HEK293 (cell line): ENCODE measurements at regions not wholly inside any gene's neighbourhood (a gene's known extent, or its start where the extent isn't known, plus 50 kb on each side); places are given as distances from the start of the nearest gene placed in this dataset.

Experiments
- CTCF ChIA-PET: fragments of 350-600 bp; formaldehyde crosslinking; extraction: SDS; loops from one replicate; lab custom pipeline; 2021; ENCODE audit warnings: antibody characterized with exemption; lab: Yijun Ruan, JAX
- POLR2A ChIA-PET: fragments of 300-600 bp; formaldehyde crosslinking; extraction: SDS; loops from one replicate; lab custom pipeline; 2020; ENCODE audit warnings: antibody characterized with exemption, inconsistent platforms; lab: Yijun Ruan, JAX
- H3K27ac ChIP-seq: fragments of 200-500 bp; sonication (Bioruptor generic); 2 replicates; pipeline ENCODE4 v1.5.1; 2014; ENCODE audit warnings: low read depth, low read length, control low read depth, inconsistent platforms; ENCODE audit errors: extremely low read depth
- H3K36me3 ChIP-seq, 2 experiments: fragments of 200-500 bp in 1 of 2; sonication (Bioruptor generic) in 1 of 2; 1 replicate in 1 of 2; 2 replicates in 1 of 2; pipeline ENCODE4 v1.5.1; 2014 to 2017; ENCODE audit warnings: inconsistent platforms in 2 of 2, low read length in 2 of 2; ENCODE audit not compliant: control insufficient read depth in 2 of 2, insufficient read depth in 1 of 2
- H3K4me1 ChIP-seq: fragments of 200-500 bp; sonication (Bioruptor generic); 2 replicates; pipeline ENCODE4 v1.5.1; 2014; ENCODE audit warnings: mild to moderate bottlenecking, low read length, inconsistent platforms; ENCODE audit not compliant: control insufficient read depth, insufficient read depth
- H3K4me3 ChIP-seq: 2 replicates; pipeline ENCODE4 v1.5.1; 2011; ENCODE audit warnings: low read depth, mild to moderate bottlenecking, control low read depth, low read length, moderate library complexity
- H3K9me3 ChIP-seq: fragments of 200-500 bp; sonication (Bioruptor generic); 2 replicates; pipeline ENCODE4 v1.5.1; 2014; ENCODE audit warnings: low read depth, low read length, inconsistent platforms; ENCODE audit not compliant: control insufficient read depth, insufficient read depth
- BCL11A ChIP-seq: fragments of 450-650 bp; formaldehyde crosslinking; IDR thresholded peaks from 2 replicates; pipeline ENCODE4 v1.5.1; 2016; ENCODE audit warnings: low read depth, missing biosample characterization, missing genetic modification characterization
- GLI2 ChIP-seq: fragments of 450-650 bp; formaldehyde crosslinking; IDR thresholded peaks from 2 replicates; pipeline ENCODE4; 2017; ENCODE audit warnings: missing biosample characterization, missing genetic modification characterization, low read depth, borderline replicate concordance
- SCRT2 ChIP-seq: fragments of 450-650 bp; formaldehyde crosslinking; IDR thresholded peaks from 2 replicates; pipeline ENCODE4 v1.5.1; 2016; ENCODE audit warnings: missing biosample characterization, missing genetic modification characterization
- ZBTB7A ChIP-seq: fragments of 450-650 bp; formaldehyde crosslinking; IDR thresholded peaks from 2 replicates; pipeline ENCODE4 v1.5.1; 2016; ENCODE audit warnings: low read depth, missing biosample characterization, missing genetic modification characterization
- ZBTB8A ChIP-seq: fragments of 450-650 bp; formaldehyde crosslinking; IDR thresholded peaks from 2 replicates; pipeline ENCODE4 v1.5.1; 2016; ENCODE audit warnings: missing biosample characterization, missing genetic modification characterization
- ZNF133 ChIP-seq: fragments of 450-650 bp; formaldehyde crosslinking; IDR thresholded peaks from 2 replicates; pipeline ENCODE4 v1.5.1; 2016; ENCODE audit warnings: missing biosample characterization, missing genetic modification characterization
- ZNF169 ChIP-seq: fragments of 450-650 bp; formaldehyde crosslinking; IDR thresholded peaks from 2 replicates; pipeline ENCODE4 v1.5.1; 2016; ENCODE audit warnings: missing biosample characterization, missing genetic modification characterization
- ZNF19 ChIP-seq: fragments of 450-650 bp; formaldehyde crosslinking; IDR thresholded peaks from 2 replicates; pipeline ENCODE4; 2016; ENCODE audit warnings: missing biosample characterization, missing genetic modification characterization, low read depth
- ZNF24 ChIP-seq: fragments of 450-650 bp; formaldehyde crosslinking; IDR thresholded peaks from 2 replicates; pipeline ENCODE4 v1.5.1; 2016; ENCODE audit warnings: missing biosample characterization, missing genetic modification characterization
- ZNF37A ChIP-seq: fragments of 450-650 bp; IDR thresholded peaks from 2 replicates; pipeline ENCODE4 v1.5.1; 2018; ENCODE audit warnings: missing biosample characterization, missing genetic modification characterization
- ZNF416 ChIP-seq: fragments of 450-650 bp; formaldehyde crosslinking; IDR thresholded peaks from 2 replicates; pipeline ENCODE4 v1.5.1; 2016; ENCODE audit warnings: missing biosample characterization, missing genetic modification characterization
- ZNF48 ChIP-seq: fragments of 450-650 bp; formaldehyde crosslinking; IDR thresholded peaks from 2 replicates; pipeline ENCODE4 v1.5.1; 2016; ENCODE audit warnings: missing biosample characterization, missing genetic modification characterization
- ZNF544 ChIP-seq: fragments of 450-650 bp; formaldehyde crosslinking; IDR thresholded peaks from 2 replicates; pipeline ENCODE4 v1.5.0; 2017; ENCODE audit warnings: missing biosample characterization, missing genetic modification characterization
- ZNF548 ChIP-seq: fragments of 450-650 bp; formaldehyde crosslinking; IDR thresholded peaks from 2 replicates; pipeline ENCODE4 v1.5.1; 2016; ENCODE audit warnings: missing biosample characterization, missing genetic modification characterization
- ZNF610 ChIP-seq: fragments of 450-650 bp; formaldehyde crosslinking; IDR thresholded peaks from 2 replicates; pipeline ENCODE4 v1.5.1; 2016; ENCODE audit warnings: missing biosample characterization, missing genetic modification characterization, borderline replicate concordance
- ZNF624 ChIP-seq: fragments of 450-650 bp; formaldehyde crosslinking; IDR thresholded peaks from 2 replicates; pipeline ENCODE4 v1.5.1; 2017; ENCODE audit warnings: missing biosample characterization, missing genetic modification characterization
- ZNF664 ChIP-seq: fragments of 450-650 bp; formaldehyde crosslinking; IDR thresholded peaks from 2 replicates; pipeline ENCODE4 v1.5.1; 2016; ENCODE audit warnings: missing biosample characterization, missing genetic modification characterization
- TF ChIP-seq, protein P1 (sequence below): fragments of 450-650 bp; formaldehyde crosslinking; IDR thresholded peaks from 2 replicates; pipeline ENCODE4 v1.5.1; 2016; ENCODE audit warnings: missing biosample characterization, missing genetic modification characterization
- TF ChIP-seq, protein P2 (sequence below): IDR thresholded peaks from 2 replicates; pipeline ENCODE4 v1.6.1; 2011; ENCODE audit warnings: mild to moderate bottlenecking, low read depth, low read length, borderline replicate concordance
- TF ChIP-seq, protein P3 (sequence below): fragments of 450-650 bp; formaldehyde crosslinking; IDR thresholded peaks from 2 replicates; pipeline ENCODE4 v1.5.1; 2016; ENCODE audit warnings: missing biosample characterization, missing genetic modification characterization
- TF ChIP-seq, protein P4 (sequence below): fragments of 450-650 bp; formaldehyde crosslinking; IDR thresholded peaks from 2 replicates; pipeline ENCODE4 v1.5.1; 2016; ENCODE audit warnings: missing biosample characterization, missing genetic modification characterization
- TF ChIP-seq, protein P5 (sequence below): fragments of 450-650 bp; formaldehyde crosslinking; IDR thresholded peaks from 2 replicates; pipeline ENCODE4 v1.5.1; 2016; ENCODE audit warnings: missing biosample characterization, missing genetic modification characterization, borderline replicate concordance

DNA sequence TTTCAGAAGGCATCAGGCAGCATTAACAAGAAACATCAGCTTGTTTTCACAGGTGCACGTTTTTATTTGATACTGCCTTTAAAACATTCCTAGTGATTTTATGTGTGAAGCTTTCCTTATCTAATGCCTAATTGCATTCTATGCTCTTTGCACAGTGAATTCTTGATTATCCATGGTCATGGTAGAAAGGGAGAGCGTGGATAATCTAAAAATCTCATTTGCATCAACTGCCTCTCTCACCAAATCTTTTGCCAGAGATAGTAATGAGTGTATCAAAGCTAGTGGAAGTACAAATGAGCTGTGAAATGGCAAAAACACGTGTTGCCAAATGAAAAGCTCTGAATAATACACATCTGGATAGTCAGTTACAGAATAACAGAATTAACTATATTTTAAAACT lies 170.5 kb downstream of the NAA11 start:
- Histone ChIP-seq H3K4me1 (no peaks in the 10 kb centered on the region), H3K27ac (no peak overlapping the region), H3K4me3 (no peak overlapping the region), H3K36me3 (no peaks in the 10 kb centered on the region), H3K9me3 (no peaks in the 10 kb centered on the region)
- CTCF ChIA-PET, result interaction anchor here (0.6 kb wide), 1 partner anchor 30 kb away, joined by 3 read pairs; no protein-coding TSS in a partner anchor
- POLR2A ChIA-PET, result no interaction called here
- TF ChIP-seq ZNF544 (tag by site-specific recombination), result no peak
- no peak for TF ChIP-seq ZBTB8A (tag by site-specific recombination)
- TF ChIP-seq ZNF169, result no peak
- no peak for TF ChIP-seq ZNF610
- TF ChIP-seq, protein P1, sequence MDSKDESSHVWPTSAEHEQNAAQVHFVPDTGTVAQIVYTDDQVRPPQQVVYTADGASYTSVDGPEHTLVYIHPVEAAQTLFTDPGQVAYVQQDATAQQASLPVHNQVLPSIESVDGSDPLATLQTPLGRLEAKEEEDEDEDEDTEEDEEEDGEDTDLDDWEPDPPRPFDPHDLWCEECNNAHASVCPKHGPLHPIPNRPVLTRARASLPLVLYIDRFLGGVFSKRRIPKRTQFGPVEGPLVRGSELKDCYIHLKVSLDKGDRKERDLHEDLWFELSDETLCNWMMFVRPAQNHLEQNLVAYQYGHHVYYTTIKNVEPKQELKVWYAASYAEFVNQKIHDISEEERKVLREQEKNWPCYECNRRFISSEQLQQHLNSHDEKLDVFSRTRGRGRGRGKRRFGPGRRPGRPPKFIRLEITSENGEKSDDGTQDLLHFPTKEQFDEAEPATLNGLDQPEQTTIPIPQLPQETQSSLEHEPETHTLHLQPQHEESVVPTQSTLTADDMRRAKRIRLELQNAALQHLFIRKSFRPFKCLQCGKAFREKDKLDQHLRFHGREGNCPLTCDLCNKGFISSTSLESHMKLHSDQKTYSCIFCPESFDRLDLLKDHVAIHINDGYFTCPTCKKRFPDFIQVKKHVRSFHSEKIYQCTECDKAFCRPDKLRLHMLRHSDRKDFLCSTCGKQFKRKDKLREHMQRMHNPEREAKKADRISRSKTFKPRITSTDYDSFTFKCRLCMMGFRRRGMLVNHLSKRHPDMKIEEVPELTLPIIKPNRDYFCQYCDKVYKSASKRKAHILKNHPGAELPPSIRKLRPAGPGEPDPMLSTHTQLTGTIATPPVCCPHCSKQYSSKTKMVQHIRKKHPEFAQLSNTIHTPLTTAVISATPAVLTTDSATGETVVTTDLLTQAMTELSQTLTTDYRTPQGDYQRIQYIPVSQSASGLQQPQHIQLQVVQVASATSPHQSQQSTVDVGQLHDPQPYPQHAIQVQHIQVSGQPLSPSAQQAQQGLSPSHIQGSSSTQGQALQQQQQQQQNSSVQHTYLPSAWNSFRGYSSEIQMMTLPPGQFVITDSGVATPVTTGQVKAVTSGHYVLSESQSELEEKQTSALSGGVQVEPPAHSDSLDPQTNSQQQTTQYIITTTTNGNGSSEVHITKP (tag by site-specific recombination), result no peak
- TF ChIP-seq, protein P2, sequence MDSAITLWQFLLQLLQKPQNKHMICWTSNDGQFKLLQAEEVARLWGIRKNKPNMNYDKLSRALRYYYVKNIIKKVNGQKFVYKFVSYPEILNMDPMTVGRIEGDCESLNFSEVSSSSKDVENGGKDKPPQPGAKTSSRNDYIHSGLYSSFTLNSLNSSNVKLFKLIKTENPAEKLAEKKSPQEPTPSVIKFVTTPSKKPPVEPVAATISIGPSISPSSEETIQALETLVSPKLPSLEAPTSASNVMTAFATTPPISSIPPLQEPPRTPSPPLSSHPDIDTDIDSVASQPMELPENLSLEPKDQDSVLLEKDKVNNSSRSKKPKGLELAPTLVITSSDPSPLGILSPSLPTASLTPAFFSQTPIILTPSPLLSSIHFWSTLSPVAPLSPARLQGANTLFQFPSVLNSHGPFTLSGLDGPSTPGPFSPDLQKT, result no peak
- TF ChIP-seq ZNF133 (tag by site-specific recombination), result no peak
- no peak for TF ChIP-seq SCRT2 (tag by site-specific recombination)
- TF ChIP-seq ZNF24 (tag by site-specific recombination), result no peak
- TF ChIP-seq ZNF19, result no peak
- TF ChIP-seq ZNF416, result no peak
- no peak for TF ChIP-seq ZNF624

DNA sequence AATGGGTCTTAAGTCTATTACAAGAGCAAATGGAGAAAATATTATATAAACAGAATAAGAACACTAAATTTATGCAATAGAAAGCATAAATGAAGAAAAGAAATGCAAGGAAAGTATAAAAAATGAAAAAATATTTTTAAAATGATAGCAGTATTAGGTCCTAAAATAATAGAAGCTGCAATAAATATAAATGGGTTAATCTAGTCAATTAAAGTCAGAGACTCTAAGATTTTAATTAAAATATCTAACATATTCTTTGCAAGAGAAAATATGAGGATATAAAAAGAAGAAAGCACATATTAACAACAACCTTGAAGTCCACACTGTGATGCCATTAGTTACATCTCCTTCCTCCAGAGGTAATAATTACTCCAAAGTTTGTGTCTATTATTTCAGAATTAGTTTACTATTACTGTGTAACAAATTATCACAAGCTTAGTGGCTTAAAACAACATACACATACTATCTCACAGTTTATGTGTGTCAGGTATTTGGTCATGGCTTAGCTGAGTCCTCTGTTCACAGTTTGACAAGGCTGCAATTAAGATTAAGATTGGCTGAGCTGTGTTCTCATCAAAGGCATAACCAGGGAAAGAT lies 174.9 kb downstream of the NAA11 start:
- Histone ChIP-seq H3K4me1 (no peaks in the 10 kb centered on the region), H3K36me3 (no peaks in the 10 kb centered on the region), H3K27ac (no peak overlapping the region), H3K4me3 (no peak overlapping the region), H3K9me3 (no peaks in the 10 kb centered on the region)
- ChIA-PET CTCF (no interaction called here), POLR2A (no interaction called here)
- TF ChIP-seq, protein P3, sequence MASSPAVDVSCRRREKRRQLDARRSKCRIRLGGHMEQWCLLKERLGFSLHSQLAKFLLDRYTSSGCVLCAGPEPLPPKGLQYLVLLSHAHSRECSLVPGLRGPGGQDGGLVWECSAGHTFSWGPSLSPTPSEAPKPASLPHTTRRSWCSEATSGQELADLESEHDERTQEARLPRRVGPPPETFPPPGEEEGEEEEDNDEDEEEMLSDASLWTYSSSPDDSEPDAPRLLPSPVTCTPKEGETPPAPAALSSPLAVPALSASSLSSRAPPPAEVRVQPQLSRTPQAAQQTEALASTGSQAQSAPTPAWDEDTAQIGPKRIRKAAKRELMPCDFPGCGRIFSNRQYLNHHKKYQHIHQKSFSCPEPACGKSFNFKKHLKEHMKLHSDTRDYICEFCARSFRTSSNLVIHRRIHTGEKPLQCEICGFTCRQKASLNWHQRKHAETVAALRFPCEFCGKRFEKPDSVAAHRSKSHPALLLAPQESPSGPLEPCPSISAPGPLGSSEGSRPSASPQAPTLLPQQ (tag by site-specific recombination), result no peak
- no peak for TF ChIP-seq BCL11A (tag by site-specific recombination)
- no peak for TF ChIP-seq GLI2 (tag by site-specific recombination)
- TF ChIP-seq, protein P4, sequence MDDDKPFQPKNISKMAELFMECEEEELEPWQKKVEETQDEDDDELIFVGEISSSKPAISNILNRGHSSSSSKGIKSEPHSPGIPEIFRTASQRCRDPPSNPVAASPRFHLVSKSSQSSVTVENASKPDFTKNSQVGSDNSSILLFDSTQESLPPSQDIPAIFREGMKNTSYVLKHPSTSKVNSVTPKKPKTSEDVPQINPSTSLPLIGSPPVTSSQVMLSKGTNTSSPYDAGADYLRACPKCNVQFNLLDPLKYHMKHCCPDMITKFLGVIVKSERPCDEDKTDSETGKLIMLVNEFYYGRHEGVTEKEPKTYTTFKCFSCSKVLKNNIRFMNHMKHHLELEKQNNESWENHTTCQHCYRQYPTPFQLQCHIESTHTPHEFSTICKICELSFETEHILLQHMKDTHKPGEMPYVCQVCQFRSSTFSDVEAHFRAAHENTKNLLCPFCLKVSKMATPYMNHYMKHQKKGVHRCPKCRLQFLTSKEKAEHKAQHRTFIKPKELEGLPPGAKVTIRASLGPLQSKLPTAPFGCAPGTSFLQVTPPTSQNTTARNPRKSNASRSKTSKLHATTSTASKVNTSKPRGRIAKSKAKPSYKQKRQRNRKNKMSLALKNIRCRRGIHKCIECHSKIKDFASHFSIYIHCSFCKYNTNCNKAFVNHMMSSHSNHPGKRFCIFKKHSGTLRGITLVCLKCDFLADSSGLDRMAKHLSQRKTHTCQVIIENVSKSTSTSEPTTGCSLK, result no peak
- TF ChIP-seq, protein P5, sequence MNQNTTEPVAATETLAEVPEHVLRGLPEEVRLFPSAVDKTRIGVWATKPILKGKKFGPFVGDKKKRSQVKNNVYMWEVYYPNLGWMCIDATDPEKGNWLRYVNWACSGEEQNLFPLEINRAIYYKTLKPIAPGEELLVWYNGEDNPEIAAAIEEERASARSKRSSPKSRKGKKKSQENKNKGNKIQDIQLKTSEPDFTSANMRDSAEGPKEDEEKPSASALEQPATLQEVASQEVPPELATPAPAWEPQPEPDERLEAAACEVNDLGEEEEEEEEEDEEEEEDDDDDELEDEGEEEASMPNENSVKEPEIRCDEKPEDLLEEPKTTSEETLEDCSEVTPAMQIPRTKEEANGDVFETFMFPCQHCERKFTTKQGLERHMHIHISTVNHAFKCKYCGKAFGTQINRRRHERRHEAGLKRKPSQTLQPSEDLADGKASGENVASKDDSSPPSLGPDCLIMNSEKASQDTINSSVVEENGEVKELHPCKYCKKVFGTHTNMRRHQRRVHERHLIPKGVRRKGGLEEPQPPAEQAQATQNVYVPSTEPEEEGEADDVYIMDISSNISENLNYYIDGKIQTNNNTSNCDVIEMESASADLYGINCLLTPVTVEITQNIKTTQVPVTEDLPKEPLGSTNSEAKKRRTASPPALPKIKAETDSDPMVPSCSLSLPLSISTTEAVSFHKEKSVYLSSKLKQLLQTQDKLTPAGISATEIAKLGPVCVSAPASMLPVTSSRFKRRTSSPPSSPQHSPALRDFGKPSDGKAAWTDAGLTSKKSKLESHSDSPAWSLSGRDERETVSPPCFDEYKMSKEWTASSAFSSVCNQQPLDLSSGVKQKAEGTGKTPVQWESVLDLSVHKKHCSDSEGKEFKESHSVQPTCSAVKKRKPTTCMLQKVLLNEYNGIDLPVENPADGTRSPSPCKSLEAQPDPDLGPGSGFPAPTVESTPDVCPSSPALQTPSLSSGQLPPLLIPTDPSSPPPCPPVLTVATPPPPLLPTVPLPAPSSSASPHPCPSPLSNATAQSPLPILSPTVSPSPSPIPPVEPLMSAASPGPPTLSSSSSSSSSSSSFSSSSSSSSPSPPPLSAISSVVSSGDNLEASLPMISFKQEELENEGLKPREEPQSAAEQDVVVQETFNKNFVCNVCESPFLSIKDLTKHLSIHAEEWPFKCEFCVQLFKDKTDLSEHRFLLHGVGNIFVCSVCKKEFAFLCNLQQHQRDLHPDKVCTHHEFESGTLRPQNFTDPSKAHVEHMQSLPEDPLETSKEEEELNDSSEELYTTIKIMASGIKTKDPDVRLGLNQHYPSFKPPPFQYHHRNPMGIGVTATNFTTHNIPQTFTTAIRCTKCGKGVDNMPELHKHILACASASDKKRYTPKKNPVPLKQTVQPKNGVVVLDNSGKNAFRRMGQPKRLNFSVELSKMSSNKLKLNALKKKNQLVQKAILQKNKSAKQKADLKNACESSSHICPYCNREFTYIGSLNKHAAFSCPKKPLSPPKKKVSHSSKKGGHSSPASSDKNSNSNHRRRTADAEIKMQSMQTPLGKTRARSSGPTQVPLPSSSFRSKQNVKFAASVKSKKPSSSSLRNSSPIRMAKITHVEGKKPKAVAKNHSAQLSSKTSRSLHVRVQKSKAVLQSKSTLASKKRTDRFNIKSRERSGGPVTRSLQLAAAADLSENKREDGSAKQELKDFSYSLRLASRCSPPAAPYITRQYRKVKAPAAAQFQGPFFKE (tag by site-specific recombination), result no peak
- no peak for TF ChIP-seq ZNF48 (tag by site-specific recombination)
- TF ChIP-seq ZNF548, result no peak
- no peak for TF ChIP-seq ZBTB7A (tag by site-specific recombination)
- no peak for TF ChIP-seq ZNF37A (tag by site-specific recombination)
- TF ChIP-seq ZNF664 (tag by site-specific recombination), result no peak
